ENCODE measurements at regions not wholly inside any gene's neighbourhood (a gene's known extent, or its start where the extent isn't known, plus 50 kb on each side); places are given as distances from the start of the nearest gene placed in this dataset.

GRCh38 chr9:81489046-81489445, 200.3 kb downstream of the TLE1 start:
- DNase-seq (ENCODE audit: low spot score): no peak

DNA sequence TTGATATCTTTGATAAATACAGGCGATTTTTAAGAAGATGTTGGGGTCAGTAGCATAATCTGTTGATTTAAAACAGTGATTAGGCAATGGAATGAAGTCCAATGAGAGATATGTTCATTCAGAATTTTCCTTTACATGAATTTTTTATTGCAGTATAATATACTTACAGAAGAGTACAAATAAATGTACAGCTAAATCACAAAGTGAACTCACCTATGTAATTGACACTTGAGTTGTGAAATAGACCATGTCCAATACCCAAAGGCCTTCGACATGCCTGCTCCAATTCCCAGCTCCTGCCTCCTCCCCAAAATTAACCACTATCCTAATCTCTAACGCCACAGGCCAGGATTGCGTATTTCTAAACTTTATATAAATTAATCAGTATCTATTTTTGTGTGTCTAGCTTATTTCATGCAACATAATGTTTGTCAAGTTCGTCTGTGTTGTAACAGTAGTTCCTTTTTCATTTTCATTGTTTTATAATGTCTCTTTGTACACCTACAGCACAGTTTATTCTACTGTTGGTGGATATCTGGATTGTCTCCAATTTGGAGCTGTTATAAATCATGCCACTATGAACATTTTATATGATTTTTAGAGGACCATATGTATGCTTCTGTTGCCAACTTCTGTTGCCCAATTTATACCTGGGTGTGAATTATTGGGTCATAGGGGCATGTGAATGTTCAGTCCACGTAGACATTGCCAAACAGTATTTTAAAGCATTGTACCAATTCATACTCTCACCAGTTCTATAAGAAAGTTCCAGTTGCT, 208.3 kb downstream of the TLE1 start:
- DNase-seq (ENCODE audit: low spot score): no peak

DNA sequence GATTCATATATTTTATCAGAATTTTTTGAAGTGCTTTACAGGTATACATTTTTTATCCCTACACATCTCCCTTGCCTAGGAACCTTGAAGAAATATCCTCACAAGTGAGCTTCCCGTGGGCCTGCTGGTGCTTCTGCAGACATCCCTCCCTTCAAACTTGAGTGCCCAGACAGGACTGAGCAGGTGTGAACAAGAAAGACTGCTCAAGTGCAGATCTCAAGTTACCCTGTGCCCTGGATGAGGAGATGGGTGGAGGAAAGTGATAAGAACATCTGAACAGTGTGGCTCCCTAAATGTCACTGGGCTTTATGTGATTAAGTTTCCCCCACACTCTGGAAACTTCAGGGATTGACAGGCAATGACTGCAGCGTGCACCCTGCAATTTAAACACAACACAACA, 209.8 kb downstream of the TLE1 start:
- DNase-seq (ENCODE audit: low spot score): no peak

DNA sequence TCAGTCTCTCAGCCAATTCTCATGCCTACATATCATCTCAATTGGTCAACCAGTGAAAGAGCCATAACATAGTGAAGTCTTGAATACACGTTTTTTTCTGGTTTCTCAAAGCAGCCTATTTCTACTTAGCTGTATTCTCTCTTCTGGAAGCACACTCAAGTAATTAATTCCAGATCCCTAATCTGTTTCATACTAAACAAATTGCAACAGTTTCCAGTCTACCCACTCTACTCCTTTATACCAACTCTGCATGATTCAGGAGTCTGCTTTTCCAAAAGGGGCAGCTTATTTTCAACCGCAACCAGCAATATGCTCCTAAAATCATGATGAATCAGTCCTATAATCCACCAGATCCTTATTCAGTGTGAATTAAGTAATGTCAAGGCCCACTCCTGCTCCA, 211.7 kb downstream of the TLE1 start:
- no peak for DNase-seq (ENCODE audit: low spot score)

GRCh38 chr9:81476813-81477490, 212.4 kb downstream of the TLE1 start:
- DNase-seq (ENCODE audit: low spot score): no peak

DNA sequence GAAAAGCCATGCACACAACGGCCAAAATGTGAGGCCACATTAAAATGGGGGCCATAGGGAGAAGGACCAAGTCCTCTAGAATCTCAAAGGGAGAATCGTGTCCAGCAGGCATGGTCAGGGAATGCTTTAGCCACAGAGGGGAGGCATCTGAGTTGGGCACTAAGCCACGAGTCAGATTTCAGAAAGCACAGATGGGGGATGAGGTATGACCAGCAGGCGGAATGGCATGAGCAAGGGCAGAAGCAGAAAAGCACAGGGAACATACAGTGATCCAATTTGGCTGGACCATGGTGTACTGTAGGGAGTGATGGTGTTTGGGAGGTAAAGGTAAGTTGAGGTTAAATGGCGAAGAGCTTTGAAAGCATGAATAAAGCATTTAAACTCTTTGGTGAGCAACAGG, 214.6 kb downstream of the TLE1 start:
- DNase-seq (ENCODE audit: low spot score): no peak

- DNase-seq (ENCODE audit: low spot score): no peak
Measured at GRCh38 chr9:81474125-81474524, 215.2 kb downstream of the TLE1 start.

GRCh38 chr9:81473708-81474107, 215.6 kb downstream of the TLE1 start:
- no peak for DNase-seq (ENCODE audit: low spot score)

- DNase-seq (ENCODE audit: low spot score): no peak
Measured at GRCh38 chr9:81473206-81473605, 216.1 kb downstream of the TLE1 start.

GRCh38 chr9:81472701-81473100, 216.6 kb downstream of the TLE1 start:
- DNase-seq (ENCODE audit: low spot score): no peak

- no peak for DNase-seq (ENCODE audit: low spot score)
Measured at GRCh38 chr9:81470864-81471263, 218.5 kb downstream of the TLE1 start.

DNA sequence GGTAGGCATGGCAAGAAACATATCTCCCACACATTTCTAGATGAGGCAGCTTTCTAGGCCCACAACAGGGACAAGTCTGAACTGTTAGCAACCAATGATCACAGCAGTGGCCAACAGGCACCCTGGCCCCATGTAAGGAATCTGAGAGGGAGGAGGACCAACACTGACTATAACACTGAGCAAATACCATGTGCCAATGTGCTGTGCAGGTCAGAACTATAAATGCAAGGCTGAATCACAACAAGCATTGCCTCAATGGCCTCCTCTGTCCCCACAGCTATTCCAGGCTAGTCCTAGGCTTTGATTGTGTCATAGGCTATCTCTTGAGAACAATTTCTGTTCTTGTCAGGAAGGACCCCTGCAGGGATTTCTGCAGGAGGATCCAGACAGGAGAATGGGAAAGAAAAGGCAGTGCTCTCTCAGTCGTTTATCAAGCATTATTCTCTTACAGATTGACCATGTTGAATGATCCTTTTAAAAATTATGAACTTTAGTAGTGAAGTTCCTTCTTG, 221.2 kb downstream of the TLE1 start:
- no peak for DNase-seq (ENCODE audit: low spot score)

DNA sequence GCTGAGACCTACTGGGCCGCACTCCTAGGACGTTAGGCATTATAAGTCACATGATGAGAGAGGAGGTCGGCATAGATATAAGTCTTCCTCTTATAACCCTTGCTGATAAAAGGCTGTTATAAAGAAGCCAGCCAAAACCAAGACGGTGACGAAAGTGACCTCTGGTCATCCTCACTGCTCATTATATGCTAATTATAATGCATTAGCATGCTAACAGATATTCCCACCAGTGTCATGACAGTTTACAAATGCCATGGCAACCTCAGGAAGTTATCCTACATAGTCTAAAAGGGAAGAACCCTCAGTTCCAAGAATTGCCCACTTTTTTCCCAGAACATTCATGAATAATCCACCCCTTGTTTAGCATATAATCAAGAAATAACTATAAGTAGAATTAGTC, 222.4 kb downstream of the TLE1 start:
- DNase-seq (ENCODE audit: low spot score): no peak

DNA sequence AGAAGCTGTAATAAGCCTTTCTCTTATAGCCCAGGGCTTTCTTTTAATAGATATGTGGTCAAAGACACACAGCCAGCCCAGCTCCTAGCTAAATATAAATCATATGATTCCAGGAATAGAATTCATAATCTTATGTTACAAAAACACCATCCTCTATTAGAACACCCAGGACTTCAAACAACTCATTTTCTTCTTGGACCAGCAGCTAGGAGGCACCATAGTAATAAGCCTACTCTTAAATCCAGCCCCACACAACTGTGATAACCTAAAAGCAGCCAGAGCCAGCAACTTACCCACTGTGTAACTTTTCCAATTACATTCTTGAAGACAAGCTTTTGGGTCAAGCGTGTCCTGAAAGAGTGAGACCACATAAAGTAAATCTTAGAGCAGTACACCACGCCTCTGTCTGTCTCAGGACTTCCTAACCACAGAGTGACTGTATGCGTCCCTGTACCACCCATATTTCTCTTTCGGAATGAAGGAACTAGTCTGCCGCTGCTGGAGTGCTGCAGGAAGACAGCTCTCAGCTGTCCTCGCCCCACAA, 223.8 kb downstream of the TLE1 start:
- DNase-seq (ENCODE audit: low spot score): no peak

GRCh38 chr9:81462801-81463200, 226.5 kb downstream of the TLE1 start:
- no peak for DNase-seq (ENCODE audit: low spot score)

GRCh38 chr9:81461196-81461595, 228.2 kb downstream of the TLE1 start:
- DNase-seq (ENCODE audit: low spot score): no peak

DNA sequence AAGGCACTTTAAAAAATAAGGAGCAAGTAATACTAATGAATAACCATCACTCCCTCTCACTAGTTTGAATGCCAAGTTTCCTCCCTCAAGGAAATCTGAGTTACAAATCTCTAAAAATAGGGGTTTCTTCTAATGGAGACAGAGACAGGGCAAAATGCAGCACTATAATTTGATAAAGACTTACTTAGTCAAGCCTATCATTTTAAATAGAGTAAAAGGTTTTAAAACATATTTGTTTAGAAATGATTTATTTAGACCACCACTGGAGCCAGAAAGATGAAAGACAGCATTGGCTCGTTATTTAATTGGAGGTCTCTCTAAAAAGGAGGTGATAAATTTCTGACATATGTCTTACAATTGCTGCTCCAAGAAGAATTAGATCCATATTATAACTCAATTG, 228.7 kb downstream of the TLE1 start:
- no peak for DNase-seq (ENCODE audit: low spot score)

GRCh38 chr9:81459591-81459990, 229.8 kb downstream of the TLE1 start:
- no peak for DNase-seq (ENCODE audit: low spot score)

DNA sequence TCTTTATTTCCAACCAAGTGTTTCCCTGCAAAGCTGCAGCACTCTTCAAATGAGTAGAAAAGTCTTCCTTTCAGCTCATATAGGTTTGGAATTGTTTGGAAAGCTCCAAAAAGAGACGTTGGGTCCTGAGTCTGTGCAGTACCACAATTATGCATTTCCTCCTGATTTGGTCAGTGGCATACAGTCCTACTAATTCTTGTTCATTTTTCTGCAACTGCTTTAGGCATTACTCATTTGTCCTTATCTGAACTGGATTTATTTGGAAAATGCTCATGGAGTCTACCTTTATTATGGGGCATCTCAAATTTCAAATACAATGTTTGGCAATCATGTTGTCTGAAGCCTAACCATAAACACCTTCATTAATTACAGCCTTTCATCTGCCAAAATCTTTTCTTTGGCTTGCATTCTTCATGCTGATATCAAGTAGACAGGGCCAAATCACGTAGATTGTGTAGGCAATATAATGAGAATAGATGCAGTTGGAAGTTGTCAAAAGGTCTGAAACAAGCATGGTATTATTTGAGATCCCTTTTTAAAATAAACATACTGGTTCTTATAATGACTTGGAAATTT, 232.8 kb downstream of the TLE1 start:
- no peak for DNase-seq (ENCODE audit: low spot score)

- no peak for DNase-seq (ENCODE audit: low spot score)
Measured at GRCh38 chr9:81455462-81456219, 233.7 kb downstream of the TLE1 start.

DNA sequence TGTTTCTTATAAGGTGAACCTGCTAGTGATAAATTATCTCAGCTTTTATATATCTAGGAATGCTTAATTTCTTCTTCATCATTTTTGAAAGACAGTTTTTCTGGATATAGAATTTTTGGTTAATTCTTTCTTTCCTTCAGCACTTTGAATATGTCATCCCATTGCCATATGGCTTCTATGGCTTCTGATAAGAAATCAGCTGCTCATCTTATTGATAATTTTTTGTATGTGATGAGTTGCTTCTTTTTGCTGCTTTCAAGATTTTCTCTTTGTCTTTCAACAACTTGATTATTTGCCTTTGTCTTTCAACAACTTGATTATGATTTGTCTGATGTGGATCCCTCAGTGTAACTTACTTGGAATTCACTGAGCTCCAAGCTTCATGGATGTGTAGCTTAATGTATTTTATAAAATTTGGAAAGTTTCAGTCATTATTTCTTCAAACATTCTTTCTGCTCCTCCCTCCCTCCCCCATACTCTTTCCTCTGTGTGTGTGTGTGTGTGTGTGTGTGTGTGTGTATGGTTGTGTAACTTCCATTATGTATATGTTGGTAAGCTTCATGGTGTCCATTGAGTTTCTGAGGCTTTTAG, 243.9 kb downstream of the TLE1 start:
- DNase-seq (ENCODE audit: low spot score): no peak

- DNase-seq (ENCODE audit: low spot score): no peak
Measured at GRCh38 chr9:81431641-81432040, 257.7 kb downstream of the TLE1 start.

Data from iPS-NIHi11 (cell line).